ENCODE measurements at regions not wholly inside any gene's neighbourhood (a gene's known extent, or its start where the extent isn't known, plus 50 kb on each side); places are given as distances from the start of the nearest gene placed in this dataset.

DNA sequence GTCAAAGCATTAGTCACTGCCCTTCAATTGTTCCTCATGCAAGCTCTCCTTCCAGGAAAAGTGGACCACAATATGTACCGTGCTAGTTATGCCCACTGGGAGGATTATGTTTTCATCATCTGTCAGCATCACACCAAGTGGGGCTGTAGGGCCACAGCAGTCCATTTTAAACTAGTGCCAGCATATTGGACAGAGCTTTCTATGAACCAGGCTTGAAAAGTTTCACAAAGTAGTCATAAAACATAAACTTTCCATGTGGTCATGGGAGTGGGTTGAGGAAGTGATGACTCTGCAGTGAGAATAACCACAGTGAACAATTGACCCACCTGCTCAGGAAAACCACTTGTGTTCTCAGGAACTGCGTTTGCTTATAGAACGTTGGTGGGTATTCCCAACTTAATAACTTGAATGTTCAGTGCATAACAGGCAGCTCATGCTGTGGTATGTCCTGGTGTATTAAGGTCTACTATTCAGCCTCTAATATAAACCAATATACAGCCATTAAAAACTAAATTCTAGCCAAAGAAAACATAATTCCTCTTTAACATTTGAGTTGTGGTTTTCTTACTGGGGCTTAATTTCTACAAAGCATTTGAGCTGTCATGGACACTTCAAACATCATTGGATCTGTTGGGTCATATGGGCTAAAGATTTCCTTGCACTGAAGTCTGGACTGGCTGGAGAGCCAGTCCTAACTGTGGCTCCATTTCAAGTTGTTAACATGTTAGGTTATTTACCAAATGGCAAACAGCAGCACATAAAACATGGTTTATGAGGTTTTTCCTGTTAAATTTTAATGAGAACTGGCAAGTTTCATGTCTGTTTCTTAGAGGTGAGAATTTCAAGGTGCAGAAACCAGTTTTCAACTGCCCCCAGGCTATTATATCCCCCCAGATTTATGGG, 274.1 kb downstream of the OTOL1 start:
- no peak overlapping the region for H3K4me3 ChIP-seq (replicated peaks in 1 of 3; ENCODE audit: low read depth in 2 of 3, low read length in 3 of 3)
- H3K9me3 Mint-ChIP-seq, result peaks cover 0 to 5% (median 0%) of the 10 kb centered on the region in 7 donors
- intact Hi-C loops (cut with micrococcal nuclease), result no loop called here
- no peaks in the 10 kb centered on the region for H3K36me3 Mint-ChIP-seq
- H3K79me2 ChIP-seq (ENCODE audit: insufficient read depth, low read length), result no peaks in the 10 kb centered on the region
- H3K36me3 ChIP-seq (replicated peaks in 1 of 2; ENCODE audit: control insufficient read depth in 1 of 2, insufficient read depth in 2 of 2, low read length in 2 of 2), result no peaks in the 10 kb centered on the region
- no peak for DNase-seq
- peaks cover 5% of the 10 kb centered on the region for H3K4me1 Mint-ChIP-seq
- H3K4me3 Mint-ChIP-seq, result no peak overlapping the region
- H3K9me3 ChIP-seq (replicated peaks in 1 of 2; ENCODE audit: control insufficient read depth in 1 of 2, insufficient read depth in 1 of 2, low read length in 2 of 2), result no peaks in the 10 kb centered on the region
- no peak overlapping the region for H3K4me2 ChIP-seq (replicated peaks; ENCODE audit: extremely low read depth, low read length, poor library complexity, severe bottlenecking)
- H3K27ac ChIP-seq (ENCODE audit: low read depth in 1 of 2, low read length in 2 of 2), result no peak overlapping the region
- H3K27ac Mint-ChIP-seq, result no peak overlapping the region
- WGBS (ENCODE audit: insufficient coverage), result no CpG with 5 or more reads among the region's 3 CpGs
- H3K27me3 ChIP-seq (ENCODE audit: control insufficient read depth in 2 of 2, insufficient read depth in 2 of 2, low read length in 2 of 2), result no peaks in the 10 kb centered on the region
- H4K20me1 ChIP-seq (ENCODE audit: insufficient read depth, low read length), result no peaks in the 10 kb centered on the region
- H3K4me1 ChIP-seq (ENCODE audit: control insufficient read depth in 1 of 2, insufficient read depth in 2 of 2, low read length in 2 of 2), result peaks cover 0 to 4% of the 10 kb centered on the region in 2 donors
- no peak overlapping the region for H2AFZ ChIP-seq (ENCODE audit: insufficient read depth, low read depth, low read length, poor library complexity, severe bottlenecking)
- TF ChIP-seq CTCF (IDR thresholded peaks at IDR 0.05), result no peak
- H3K27me3 Mint-ChIP-seq (ENCODE audit: low read depth in 3 of 3), result no peaks in the 10 kb centered on the region
- H3K9ac ChIP-seq (ENCODE audit: insufficient read depth, low read length, poor library complexity, severe bottlenecking), result no peak overlapping the region

DNA sequence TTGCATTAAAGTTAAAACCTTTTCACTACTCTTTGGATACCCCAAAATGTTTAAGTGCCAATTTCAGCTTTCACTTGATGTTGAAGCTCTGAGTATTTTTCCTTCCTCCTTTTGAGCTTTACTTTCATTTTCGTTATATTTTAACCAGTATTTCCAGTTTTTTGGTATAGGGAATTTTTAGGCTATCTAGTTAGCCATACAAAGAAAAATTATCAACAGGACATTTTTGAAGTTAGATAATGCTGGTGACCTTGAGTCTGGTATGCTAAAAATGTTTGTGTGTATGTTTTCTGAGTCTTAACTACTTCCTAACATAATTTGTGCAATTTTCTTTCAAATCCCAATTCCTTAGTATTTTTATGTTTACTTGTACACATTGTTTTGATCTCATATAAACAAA, 284.8 kb downstream of the OTOL1 start:
- Mint-ChIP-seq H3K36me3 (no peaks in the 10 kb centered on the region), H3K9me3 (peaks cover 6 to 12% (median 8%) of the 10 kb centered on the region in 7 donors), H3K4me1 (peaks cover 7% of the 10 kb centered on the region), H3K4me3 (peak overlapping the region in 1 of 2 donors; percentile 62), H3K27ac (no peak overlapping the region), H3K27me3 (ENCODE audit: low read depth in 3 of 3) (no peaks in the 10 kb centered on the region)
- Histone ChIP-seq H3K9me3 (replicated peaks in 1 of 2; ENCODE audit: control insufficient read depth in 1 of 2, insufficient read depth in 1 of 2, low read length in 2 of 2) (peaks cover 5 to 6% of the 10 kb centered on the region in 2 donors), H3K4me3 (replicated peaks in 1 of 3; ENCODE audit: low read depth in 2 of 3, low read length in 3 of 3) (peak overlapping the region in 1 of 3 experiments; percentile 13), H2AFZ (ENCODE audit: insufficient read depth, low read depth, low read length, poor library complexity, severe bottlenecking) (no peak overlapping the region), H4K20me1 (ENCODE audit: insufficient read depth, low read length) (no peaks in the 10 kb centered on the region), H3K79me2 (ENCODE audit: insufficient read depth, low read length) (no peaks in the 10 kb centered on the region), H3K27ac (ENCODE audit: low read depth in 1 of 2, low read length in 2 of 2) (peak overlapping the region in 1 of 2 donors; percentile 17), H3K4me2 (replicated peaks; ENCODE audit: extremely low read depth, low read length, poor library complexity, severe bottlenecking) (peak overlapping the region; percentile 33), H3K4me1 (ENCODE audit: control insufficient read depth in 1 of 2, insufficient read depth in 2 of 2, low read length in 2 of 2) (no peaks in the 10 kb centered on the region), H3K36me3 (replicated peaks in 1 of 2; ENCODE audit: control insufficient read depth in 1 of 2, insufficient read depth in 2 of 2, low read length in 2 of 2) (no peaks in the 10 kb centered on the region), H3K27me3 (ENCODE audit: control insufficient read depth in 2 of 2, insufficient read depth in 2 of 2, low read length in 2 of 2) (no peaks in the 10 kb centered on the region), H3K9ac (ENCODE audit: insufficient read depth, low read length, poor library complexity, severe bottlenecking) (no peak overlapping the region)
- no peak for TF ChIP-seq CTCF (IDR thresholded peaks at IDR 0.05)
- no CpG with 5 or more reads among the region's 1 CpG for WGBS (ENCODE audit: insufficient coverage)
- intact Hi-C loops (cut with micrococcal nuclease), result no loop called here
- no peak for DNase-seq

Data from CD14-positive monocyte (primary cell).